ENCODE measurements at regions not wholly inside any gene's neighbourhood (a gene's known extent, or its start where the extent isn't known, plus 50 kb on each side); places are given as distances from the start of the nearest gene placed in this dataset.

GRCh38 chr3:137360531-137361201, 402.9 kb downstream of the IL20RB start:
- TF ChIP-seq CTCF (IDR thresholded peaks at IDR 0.05): no peak
- no peak for TF ChIP-seq POLR2A (IDR thresholded peaks at IDR 0.05)

Measured in esophagus squamous epithelium (tissue), 4 donors.